Endodermal cell (in vitro differentiated cells): ENCODE measurements at regions not wholly inside any gene's neighbourhood (a gene's known extent, or its start where the extent isn't known, plus 50 kb on each side); places are given as distances from the start of the nearest gene placed in this dataset.

ENCODE experiments used
- DNase-seq: peaks from one replicate; pipeline ENCODE4 v3.0.0-alpha.2; 2017
- H3K27ac ChIP-seq: 2 replicates; pipeline ENCODE4 v1.5.1; 2013; ENCODE audit warnings: mild to moderate bottlenecking, low read depth, low read length, moderate library complexity
- H3K27me3 ChIP-seq: 2 replicates; pipeline ENCODE4 v1.6.1; 2013; ENCODE audit warnings: mild to moderate bottlenecking, low read length, moderate library complexity; ENCODE audit not compliant: insufficient read depth, control insufficient read depth, poor library complexity, severe bottlenecking
- H3K36me3 ChIP-seq: 2 replicates; pipeline ENCODE4 v1.7.0; 2013; ENCODE audit warnings: mild to moderate bottlenecking, low read length, moderate library complexity; ENCODE audit not compliant: control insufficient read depth, insufficient read depth
- H3K4me1 ChIP-seq: one replicate; pipeline ENCODE4 v1.7.0; 2013; ENCODE audit warnings: low read length; ENCODE audit not compliant: control insufficient read depth, insufficient read depth
- H3K4me3 ChIP-seq: 2 replicates; pipeline ENCODE4 v1.5.1; 2013; ENCODE audit warnings: mild to moderate bottlenecking, low read length, moderate library complexity
- H3K9ac ChIP-seq: 2 replicates; pipeline ENCODE4 v1.6.1; 2013; ENCODE audit warnings: mild to moderate bottlenecking, low read length, moderate library complexity; ENCODE audit not compliant: poor library complexity, severe bottlenecking; ENCODE audit errors: extremely low read depth
- H3K9me3 ChIP-seq: 2 replicates; pipeline ENCODE4 v1.6.1; 2013; ENCODE audit warnings: mild to moderate bottlenecking, low read length, moderate library complexity; ENCODE audit not compliant: control insufficient read depth
- H3K27ac Mint-ChIP-seq: 2 replicates; pipeline ENCODE4 v1.8.0; 2020; ENCODE audit warnings: mixed read lengths
- H3K27me3 Mint-ChIP-seq: 2 replicates; pipeline ENCODE4 v1.8.0; 2021; ENCODE audit warnings: mild to moderate bottlenecking, mixed read lengths; ENCODE audit not compliant: insufficient read depth
- H3K36me3 Mint-ChIP-seq: 2 replicates; pipeline ENCODE4 v1.8.0; 2020; ENCODE audit warnings: low read depth, mixed read lengths
- H3K4me1 Mint-ChIP-seq: 2 replicates; pipeline ENCODE4 v1.8.0; 2020; ENCODE audit warnings: mixed read lengths
- H3K4me3 Mint-ChIP-seq: 2 replicates; pipeline ENCODE4 v1.8.0; 2020; ENCODE audit warnings: mild to moderate bottlenecking, moderate library complexity, mixed read lengths
- H3K9me3 Mint-ChIP-seq: 2 replicates; pipeline ENCODE4 v1.8.0; 2020; ENCODE audit warnings: mild to moderate bottlenecking, mixed read lengths
- CTCF ChIP-seq: fragments of 200-600 bp; sonication (generic); conservative IDR thresholded peaks from 2 replicates; pipeline ENCODE4 v1.5.0; 2021; ENCODE audit warnings: antibody characterized with exemption, mild to moderate bottlenecking
- WGBS, 2 experiments: methylation state at CpG; one replicate each; pipeline versions ENCODE4 v1.1.5 to v1.1.7; 2013; ENCODE audit warnings: missing lambda C conversion rate in 2 of 2, mixed read lengths in 1 of 2; ENCODE audit not compliant: insufficient coverage in 1 of 2, insufficient read length in 1 of 2; 5-methylcytosine and 5-hydroxymethylcytosine counted together

GRCh38 chr7:15924910-15925309, 238.4 kb upstream of the MEOX2 start:
- no peak for TF ChIP-seq CTCF
- no peaks in the 10 kb centered on the region for H3K36me3 ChIP-seq
- no peak overlapping the region for H3K27ac ChIP-seq
- H3K4me1 ChIP-seq: no peaks in the 10 kb centered on the region
- H3K27me3 Mint-ChIP-seq: no peaks in the 10 kb centered on the region
- H3K27ac Mint-ChIP-seq: no peak overlapping the region
- no peak overlapping the region for H3K4me3 ChIP-seq
- WGBS, 2 experiments: 82 to 97% methylated on average over 1 of the region's 1 CpG
- H3K4me1 Mint-ChIP-seq: no peaks in the 10 kb centered on the region
- H3K9ac ChIP-seq: no peak overlapping the region
- DNase-seq: no peak
- peaks cover 9% of the 10 kb centered on the region for H3K9me3 ChIP-seq
- no peak overlapping the region for H3K4me3 Mint-ChIP-seq
- no peaks in the 10 kb centered on the region for H3K36me3 Mint-ChIP-seq
- H3K9me3 Mint-ChIP-seq: no peaks in the 10 kb centered on the region
- H3K27me3 ChIP-seq: no peaks in the 10 kb centered on the region

- Histone ChIP-seq H3K9ac (no peak overlapping the region), H3K27ac (no peak overlapping the region), H3K4me3 (no peak overlapping the region), H3K36me3 (no peaks in the 10 kb centered on the region), H3K27me3 (no peaks in the 10 kb centered on the region), H3K4me1 (no peaks in the 10 kb centered on the region), H3K9me3 (no peaks in the 10 kb centered on the region)
- no peaks in the 10 kb centered on the region for H3K36me3 Mint-ChIP-seq
- H3K27me3 Mint-ChIP-seq: no peaks in the 10 kb centered on the region
- TF ChIP-seq CTCF: no peak
- no peak overlapping the region for H3K27ac Mint-ChIP-seq
- no peak overlapping the region for H3K4me3 Mint-ChIP-seq
- H3K4me1 Mint-ChIP-seq: no peaks in the 10 kb centered on the region
- H3K9me3 Mint-ChIP-seq: no peaks in the 10 kb centered on the region
- DNase-seq: no peak
Measured at GRCh38 chr7:15922002-15922401, 235.5 kb upstream of the MEOX2 start.

- DNase-seq: no peak
- Mint-ChIP-seq H3K4me1 (no peaks in the 10 kb centered on the region), H3K4me3 (no peak overlapping the region), H3K27ac (no peak overlapping the region), H3K27me3 (no peaks in the 10 kb centered on the region), H3K36me3 (no peaks in the 10 kb centered on the region), H3K9me3 (no peaks in the 10 kb centered on the region)
- Histone ChIP-seq H3K4me3 (no peak overlapping the region), H3K27ac (no peak overlapping the region), H3K36me3 (no peaks in the 10 kb centered on the region), H3K4me1 (no peaks in the 10 kb centered on the region), H3K9ac (no peak overlapping the region), H3K27me3 (no peaks in the 10 kb centered on the region), H3K9me3 (no peaks in the 10 kb centered on the region)
- WGBS, 2 experiments: 90 to 100% methylated on average over 2 to 3 of the region's 3 CpGs
- no peak for TF ChIP-seq CTCF
Measured at GRCh38 chr7:15921576-15921975, 235.1 kb upstream of the MEOX2 start.
